OCI-LY7 (cell line): ENCODE measurements at regions not wholly inside any gene's neighbourhood (a gene's known extent, or its start where the extent isn't known, plus 50 kb on each side); places are given as distances from the start of the nearest gene placed in this dataset.

Experiments
- CTCF ChIP-seq: fragments of 200-600 bp; sonication (generic); conservative IDR thresholded peaks from 2 replicates; pipeline ENCODE4 v1.5.1; 2014; ENCODE audit warnings: mild to moderate bottlenecking, antibody characterized with exemption, low read length, moderate library complexity, mixed read lengths
- EZH2phosphoT487 ChIP-seq: fragments of 200-600 bp; sonication (generic); IDR thresholded peaks from 2 replicates; pipeline ENCODE4 v1.6.1; 2018; ENCODE audit warnings: low read depth, borderline replicate concordance, mild to moderate bottlenecking, mixed run types, antibody characterized with exemption, low read length, moderate library complexity, mixed read lengths

GRCh38 chr18:70870292-70870691 is 581.4 kb downstream of the SOCS6 start:
- TF ChIP-seq CTCF: no peak
- TF ChIP-seq EZH2phosphoT487: no peak
